HEK293 (cell line): ENCODE measurements at regions not wholly inside any gene's neighbourhood (a gene's known extent, or its start where the extent isn't known, plus 50 kb on each side); places are given as distances from the start of the nearest gene placed in this dataset.

Experiments
- CTCF ChIA-PET: fragments of 350-600 bp; formaldehyde crosslinking; extraction: SDS; loops from one replicate; lab custom pipeline; 2021; ENCODE audit warnings: antibody characterized with exemption; lab: Yijun Ruan, JAX
- POLR2A ChIA-PET: fragments of 300-600 bp; formaldehyde crosslinking; extraction: SDS; loops from one replicate; lab custom pipeline; 2020; ENCODE audit warnings: antibody characterized with exemption, inconsistent platforms; lab: Yijun Ruan, JAX
- H3K27ac ChIP-seq: fragments of 200-500 bp; sonication (Bioruptor generic); 2 replicates; pipeline ENCODE4 v1.5.1; 2014; ENCODE audit warnings: low read depth, low read length, control low read depth, inconsistent platforms; ENCODE audit errors: extremely low read depth
- H3K36me3 ChIP-seq, 2 experiments: fragments of 200-500 bp in 1 of 2; sonication (Bioruptor generic) in 1 of 2; 1 replicate in 1 of 2; 2 replicates in 1 of 2; pipeline ENCODE4 v1.5.1; 2014 to 2017; ENCODE audit warnings: inconsistent platforms in 2 of 2, low read length in 2 of 2; ENCODE audit not compliant: control insufficient read depth in 2 of 2, insufficient read depth in 1 of 2
- H3K4me1 ChIP-seq: fragments of 200-500 bp; sonication (Bioruptor generic); 2 replicates; pipeline ENCODE4 v1.5.1; 2014; ENCODE audit warnings: mild to moderate bottlenecking, low read length, inconsistent platforms; ENCODE audit not compliant: control insufficient read depth, insufficient read depth
- H3K4me3 ChIP-seq: 2 replicates; pipeline ENCODE4 v1.5.1; 2011; ENCODE audit warnings: low read depth, mild to moderate bottlenecking, control low read depth, low read length, moderate library complexity
- H3K9me3 ChIP-seq: fragments of 200-500 bp; sonication (Bioruptor generic); 2 replicates; pipeline ENCODE4 v1.5.1; 2014; ENCODE audit warnings: low read depth, low read length, inconsistent platforms; ENCODE audit not compliant: control insufficient read depth, insufficient read depth
- EGR2 ChIP-seq: fragments of 450-650 bp; formaldehyde crosslinking; IDR thresholded peaks from 2 replicates; pipeline ENCODE4 v1.5.1; 2016; ENCODE audit warnings: low read depth, missing biosample characterization, missing genetic modification characterization
- ELK4 ChIP-seq: IDR thresholded peaks from 2 replicates; pipeline ENCODE4 v1.6.1; 2011; ENCODE audit warnings: mild to moderate bottlenecking, low read depth, low read length, borderline replicate concordance
- GLIS1 ChIP-seq: fragments of 450-650 bp; formaldehyde crosslinking; IDR thresholded peaks from 2 replicates; pipeline ENCODE4 v1.5.1; 2016; ENCODE audit warnings: missing biosample characterization, missing genetic modification characterization
- GLIS2 ChIP-seq: fragments of 450-650 bp; formaldehyde crosslinking; IDR thresholded peaks from 2 replicates; pipeline ENCODE4 v1.5.1; 2016; ENCODE audit warnings: missing biosample characterization, missing genetic modification characterization
- KLF16 ChIP-seq: fragments of 450-650 bp; formaldehyde crosslinking; IDR thresholded peaks from 2 replicates; pipeline ENCODE4 v1.5.1; 2017; ENCODE audit warnings: missing biosample characterization, missing genetic modification characterization
- MZF1 ChIP-seq: fragments of 450-650 bp; formaldehyde crosslinking; IDR thresholded peaks from 2 replicates; pipeline ENCODE4 v1.5.1; 2017; ENCODE audit warnings: missing biosample characterization, missing genetic modification characterization, borderline replicate concordance
- REST ChIP-seq: fragments of 450-650 bp; formaldehyde crosslinking; IDR thresholded peaks from 2 replicates; pipeline ENCODE4 v1.5.1; 2016; ENCODE audit warnings: missing biosample characterization, missing genetic modification characterization
- SALL2 ChIP-seq: fragments of 450-650 bp; formaldehyde crosslinking; IDR thresholded peaks from 2 replicates; pipeline ENCODE4 v1.5.0; 2017; ENCODE audit warnings: missing biosample characterization, mild to moderate bottlenecking, missing genetic modification characterization, borderline replicate concordance
- ZFP41 ChIP-seq: fragments of 450-650 bp; formaldehyde crosslinking; IDR thresholded peaks from 2 replicates; pipeline ENCODE4 v1.5.1; 2016; ENCODE audit warnings: missing biosample characterization, missing genetic modification characterization, borderline replicate concordance
- ZNF146 ChIP-seq: fragments of 450-650 bp; formaldehyde crosslinking; IDR thresholded peaks from 2 replicates; pipeline ENCODE4 v1.5.1; 2016; ENCODE audit warnings: missing biosample characterization, missing genetic modification characterization
- ZNF169 ChIP-seq: fragments of 450-650 bp; formaldehyde crosslinking; IDR thresholded peaks from 2 replicates; pipeline ENCODE4 v1.5.1; 2016; ENCODE audit warnings: missing biosample characterization, missing genetic modification characterization
- ZNF202 ChIP-seq: fragments of 450-650 bp; formaldehyde crosslinking; IDR thresholded peaks from 2 replicates; pipeline ENCODE4 v1.5.1; 2016; ENCODE audit warnings: missing biosample characterization, missing genetic modification characterization, borderline replicate concordance
- ZNF274 ChIP-seq, 2 experiments: fragments of 200-500 bp in 1 of 2; fragments of 450-650 bp in 1 of 2; sonication (Bioruptor generic) in 1 of 2; formaldehyde crosslinking in 1 of 2; IDR thresholded peaks; 2 replicates each; pipeline versions ENCODE4 v1.5.1 to v1.6.1; 2014 to 2016; ENCODE audit warnings: borderline replicate concordance in 1 of 2, inconsistent platforms in 1 of 2, low read length in 1 of 2, missing biosample characterization in 1 of 2, missing genetic modification characterization in 1 of 2
- ZNF37A ChIP-seq: fragments of 450-650 bp; IDR thresholded peaks from 2 replicates; pipeline ENCODE4 v1.5.1; 2018; ENCODE audit warnings: missing biosample characterization, missing genetic modification characterization
- ZNF433 ChIP-seq: fragments of 450-650 bp; formaldehyde crosslinking; IDR thresholded peaks from 2 replicates; pipeline ENCODE4 v1.5.1; 2016; ENCODE audit warnings: missing biosample characterization, missing genetic modification characterization, low read depth
- ZNF473 ChIP-seq: fragments of 450-650 bp; formaldehyde crosslinking; IDR thresholded peaks from 2 replicates; pipeline ENCODE4 v1.5.1; 2017; ENCODE audit warnings: missing biosample characterization, missing genetic modification characterization
- ZNF624 ChIP-seq: fragments of 450-650 bp; formaldehyde crosslinking; IDR thresholded peaks from 2 replicates; pipeline ENCODE4 v1.5.1; 2017; ENCODE audit warnings: missing biosample characterization, missing genetic modification characterization
- ZNF626 ChIP-seq: fragments of 450-650 bp; sonication (Bioruptor Pico); formaldehyde crosslinking; IDR thresholded peaks from 2 replicates; pipeline ENCODE4 v1.5.1; 2018; ENCODE audit warnings: missing biosample characterization, missing genetic modification characterization, inconsistent platforms
- ZNF747 ChIP-seq: fragments of 450-650 bp; formaldehyde crosslinking; IDR thresholded peaks from 2 replicates; pipeline ENCODE4 v1.5.1; 2016; ENCODE audit warnings: missing biosample characterization, missing genetic modification characterization
- ZSCAN16 ChIP-seq: fragments of 450-650 bp; formaldehyde crosslinking; IDR thresholded peaks from 2 replicates; pipeline ENCODE4 v1.5.1; 2016; ENCODE audit warnings: missing biosample characterization, missing genetic modification characterization
- ZSCAN5A ChIP-seq: fragments of 450-650 bp; formaldehyde crosslinking; IDR thresholded peaks from 2 replicates; pipeline ENCODE4 v1.5.1; 2016; ENCODE audit warnings: missing biosample characterization, missing genetic modification characterization
- TF ChIP-seq, protein P1 (sequence below): fragments of 450-650 bp; formaldehyde crosslinking; IDR thresholded peaks from 2 replicates; pipeline ENCODE4 v1.5.1; 2017; ENCODE audit warnings: missing biosample characterization, missing genetic modification characterization
- TF ChIP-seq, protein P2 (sequence below): sonication (generic); formaldehyde crosslinking; IDR thresholded peaks from 2 replicates; pipeline ENCODE4 v1.8.1; 2022; ENCODE audit warnings: mild to moderate bottlenecking, moderate library complexity, missing genetic modification reagents

- no peaks in the 10 kb centered on the region for H3K4me1 ChIP-seq
- no peak overlapping the region for H3K27ac ChIP-seq
- POLR2A ChIA-PET: no interaction called here
- no peaks in the 10 kb centered on the region for H3K9me3 ChIP-seq
- CTCF ChIA-PET: no interaction called here
- no peak overlapping the region for H3K4me3 ChIP-seq
- H3K36me3 ChIP-seq: no peaks in the 10 kb centered on the region
- TF ChIP-seq ELK4: no peak
- TF ChIP-seq GLIS2 (tag by site-specific recombination): no peak
- TF ChIP-seq, protein P1, sequence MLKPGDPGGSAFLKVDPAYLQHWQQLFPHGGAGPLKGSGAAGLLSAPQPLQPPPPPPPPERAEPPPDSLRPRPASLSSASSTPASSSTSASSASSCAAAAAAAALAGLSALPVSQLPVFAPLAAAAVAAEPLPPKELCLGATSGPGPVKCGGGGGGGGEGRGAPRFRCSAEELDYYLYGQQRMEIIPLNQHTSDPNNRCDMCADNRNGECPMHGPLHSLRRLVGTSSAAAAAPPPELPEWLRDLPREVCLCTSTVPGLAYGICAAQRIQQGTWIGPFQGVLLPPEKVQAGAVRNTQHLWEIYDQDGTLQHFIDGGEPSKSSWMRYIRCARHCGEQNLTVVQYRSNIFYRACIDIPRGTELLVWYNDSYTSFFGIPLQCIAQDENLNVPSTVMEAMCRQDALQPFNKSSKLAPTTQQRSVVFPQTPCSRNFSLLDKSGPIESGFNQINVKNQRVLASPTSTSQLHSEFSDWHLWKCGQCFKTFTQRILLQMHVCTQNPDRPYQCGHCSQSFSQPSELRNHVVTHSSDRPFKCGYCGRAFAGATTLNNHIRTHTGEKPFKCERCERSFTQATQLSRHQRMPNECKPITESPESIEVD (tag by site-specific recombination): no peak
- TF ChIP-seq, protein P2, sequence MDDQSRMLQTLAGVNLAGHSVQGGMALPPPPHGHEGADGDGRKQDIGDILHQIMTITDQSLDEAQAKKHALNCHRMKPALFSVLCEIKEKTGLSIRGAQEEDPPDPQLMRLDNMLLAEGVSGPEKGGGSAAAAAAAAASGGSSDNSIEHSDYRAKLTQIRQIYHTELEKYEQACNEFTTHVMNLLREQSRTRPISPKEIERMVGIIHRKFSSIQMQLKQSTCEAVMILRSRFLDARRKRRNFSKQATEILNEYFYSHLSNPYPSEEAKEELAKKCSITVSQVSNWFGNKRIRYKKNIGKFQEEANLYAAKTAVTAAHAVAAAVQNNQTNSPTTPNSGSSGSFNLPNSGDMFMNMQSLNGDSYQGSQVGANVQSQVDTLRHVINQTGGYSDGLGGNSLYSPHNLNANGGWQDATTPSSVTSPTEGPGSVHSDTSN (CRISPR knock-in tag): no peak
- TF ChIP-seq ZNF626 (tag by site-specific recombination): no peak
- TF ChIP-seq ZNF169 (tag by site-specific recombination): no peak
- TF ChIP-seq SALL2: no peak
- TF ChIP-seq ZFP41 (tag by site-specific recombination): no peak
- no peak for TF ChIP-seq GLIS1 (tag by site-specific recombination)
- TF ChIP-seq ZNF146 (tag by site-specific recombination): no peak
These were observed 244.1 kb downstream of the CRLF2 start for GRCh38 chrX:968148-968965.

DNA sequence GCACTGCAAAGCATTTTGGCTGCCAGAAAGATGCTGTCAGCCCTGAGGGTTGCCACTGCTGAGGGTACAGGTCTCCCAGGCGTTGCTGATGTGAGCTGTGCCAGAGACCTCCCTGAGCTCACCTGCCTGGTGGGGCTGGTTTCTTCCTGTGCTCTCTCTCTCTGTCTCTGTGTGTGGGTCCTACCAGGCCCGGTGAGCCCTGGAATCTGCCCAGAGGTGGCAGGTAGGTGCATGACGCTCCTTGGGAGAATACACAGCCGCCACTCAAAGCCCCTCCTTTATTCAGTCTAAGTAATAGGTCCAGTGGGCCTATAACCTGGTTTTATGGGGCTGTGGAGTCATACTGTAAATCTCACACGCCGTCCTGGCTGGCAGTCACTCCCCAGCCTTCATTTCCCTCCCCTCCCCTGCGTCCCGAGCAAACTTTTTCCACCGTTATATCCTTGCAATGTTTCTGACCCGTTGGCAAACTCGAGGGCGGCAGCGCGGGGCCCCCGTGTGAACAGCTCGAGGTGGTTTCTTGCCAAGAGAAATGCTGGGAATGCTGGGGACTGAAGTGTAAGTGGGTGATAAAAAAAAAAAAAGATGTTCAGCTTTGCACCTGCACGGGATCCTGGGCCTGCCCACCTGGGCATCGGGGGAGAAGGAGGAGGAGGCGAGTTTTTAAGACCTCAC lies 245.9 kb downstream of the CRLF2 start:
- Histone ChIP-seq H3K4me3 (no peak overlapping the region), H3K4me1 (no peaks in the 10 kb centered on the region), H3K27ac (no peak overlapping the region), H3K9me3 (no peaks in the 10 kb centered on the region), H3K36me3 (no peaks in the 10 kb centered on the region)
- ChIA-PET CTCF (no interaction called here), POLR2A (no interaction called here)
- TF ChIP-seq EGR2 (tag by site-specific recombination) (no peak), ZNF433 (tag by site-specific recombination) (no peak), MZF1 (tag by site-specific recombination) (no peak), ZNF274 (IDR thresholded peaks at IDR 0.05; ENCODE audit: low read length) (no peak), ZNF274 (tag by site-specific recombination; IDR thresholded peaks at IDR 0.05; ENCODE audit: borderline replicate concordance) (no peak), KLF16 (no peak), ZNF747 (tag by site-specific recombination) (no peak), ZNF202 (tag by site-specific recombination) (no peak), ZSCAN5A (tag by site-specific recombination) (no peak), ZNF37A (tag by site-specific recombination) (no peak), ZSCAN16 (tag by site-specific recombination) (no peak), ZNF473 (tag by site-specific recombination) (no peak), ZNF624 (tag by site-specific recombination) (no peak), REST (tag by site-specific recombination) (no peak)
